A549 (cell line): ENCODE measurements at regions not wholly inside any gene's neighbourhood (a gene's known extent, or its start where the extent isn't known, plus 50 kb on each side); places are given as distances from the start of the nearest gene placed in this dataset.

Experiments used
- CBX2 ChIP-seq: fragments of 200-600 bp; sonication (generic); IDR thresholded peaks from 2 replicates; pipeline ENCODE4 v1.6.1; 2016; ENCODE audit warnings: low read depth, mild to moderate bottlenecking, borderline replicate concordance
- CEBPB ChIP-seq, 2 experiments: fragments of >200 bp in 1 of 2; sonication (Bioruptor Twin) in 1 of 2; formaldehyde crosslinking in 1 of 2; IDR thresholded peaks; 2 replicates each; pipeline ENCODE4 v1.6.1; 2012 to 2016
- CHD4 ChIP-seq: fragments of 200-600 bp; sonication (generic); IDR thresholded peaks from 2 replicates; pipeline ENCODE4 v1.6.1; 2016; ENCODE audit warnings: antibody characterized with exemption, mild to moderate bottlenecking, borderline replicate concordance
- CTCF ChIP-seq: fragments of >200 bp; sonication (Bioruptor Twin); formaldehyde crosslinking; IDR thresholded peaks from 3 replicates; pipeline ENCODE4 v1.5.1; 2016
- FOSL2 ChIP-seq, 2 experiments: fragments of 450-650 bp in 1 of 2; fragments of >200 bp in 1 of 2; sonication (Bioruptor Twin) in 1 of 2; formaldehyde crosslinking; IDR thresholded peaks; 2 replicates each; pipeline versions ENCODE4 v1.5.0 to v1.6.1; 2016 to 2020; ENCODE audit warnings: mild to moderate bottlenecking in 1 of 2, moderate library complexity in 1 of 2
- MAFK ChIP-seq: fragments of 450-650 bp; IDR thresholded peaks from 2 replicates; pipeline ENCODE4 v1.6.1; 2014; ENCODE audit not compliant: partially characterized antibody
- POLR2A ChIP-seq: IDR thresholded peaks from 2 replicates; pipeline ENCODE4 v1.6.1; 2012; ENCODE audit warnings: mild to moderate bottlenecking, low read length

DNA sequence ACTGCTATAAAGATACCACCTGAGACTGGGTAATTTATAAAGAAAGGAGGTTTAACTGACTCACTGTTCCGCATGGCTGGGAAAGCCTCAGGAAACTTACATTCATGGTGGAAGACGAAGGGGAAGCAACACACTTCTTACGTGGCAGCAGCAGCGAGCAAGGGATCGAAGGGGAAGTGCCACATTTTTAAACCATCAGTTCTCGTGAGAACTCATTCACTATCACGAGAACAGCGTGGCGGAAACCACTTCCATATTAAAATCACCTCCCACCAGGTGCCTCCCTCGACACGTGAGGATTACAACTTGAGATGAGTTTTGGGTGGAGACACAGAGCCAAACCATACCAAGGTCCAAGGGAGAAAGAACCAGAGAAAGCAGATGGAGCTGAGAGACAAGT lies 454.3 kb upstream of the CDH11 start:
- TF ChIP-seq POLR2A (no peak), FOSL2 (IDR thresholded peaks at IDR 0.05) (no peak), FOSL2 (CRISPR knock-in tag; IDR thresholded peaks at IDR 0.05) (no peak), CHD4 (no peak), CTCF (no peak), CBX2 (no peak), CEBPB (IDR thresholded peaks at IDR 0.05) (no peak), MAFK (no peak)
